WTC11 (cell line): ENCODE measurements at regions not wholly inside any gene's neighbourhood (a gene's known extent, or its start where the extent isn't known, plus 50 kb on each side); places are given as distances from the start of the nearest gene placed in this dataset.

Source experiments
- ARID4B ChIP-seq: sonication (generic); formaldehyde crosslinking; IDR thresholded peaks from 2 replicates; pipeline ENCODE4 v1.8.0; 2023; ENCODE audit warnings: missing genetic modification reagents, mild to moderate bottlenecking, borderline replicate concordance
- ATF2 ChIP-seq: sonication (generic); formaldehyde crosslinking; IDR thresholded peaks from 2 replicates; pipeline ENCODE4 v1.8.1; 2022; ENCODE audit warnings: low read depth, missing genetic modification reagents, borderline replicate concordance
- CTCF ChIP-seq: fragments of 200-600 bp; IDR thresholded peaks from 2 replicates; pipeline ENCODE4 v1.8.0; 2022; ENCODE audit warnings: antibody characterized with exemption
- GTF2I ChIP-seq: fragments of 250-450 bp; sonication (Bioruptor Pico); conservative IDR thresholded peaks from 2 replicates; pipeline ENCODE4 v1.4.0; 2021; ENCODE audit warnings: mild to moderate bottlenecking
- JUN ChIP-seq: sonication (generic); formaldehyde crosslinking; IDR thresholded peaks from 2 replicates; pipeline ENCODE4 v1.8.0; 2023; ENCODE audit warnings: mild to moderate bottlenecking, missing genetic modification reagents
- MAX ChIP-seq: sonication (generic); formaldehyde crosslinking; IDR thresholded peaks from 2 replicates; pipeline ENCODE4 v1.8.0; 2022; ENCODE audit warnings: mild to moderate bottlenecking, missing genetic modification reagents
- NFYB ChIP-seq: sonication (generic); formaldehyde crosslinking; conservative IDR thresholded peaks from 2 replicates; pipeline ENCODE4 v1.8.0; 2022; ENCODE audit warnings: low read depth, missing genetic modification reagents
- NR2C2 ChIP-seq: sonication (generic); formaldehyde crosslinking; IDR thresholded peaks from 2 replicates; pipeline ENCODE4 v1.8.0; 2022; ENCODE audit warnings: mild to moderate bottlenecking, missing genetic modification reagents
- SOX15 ChIP-seq: fragments of 250-450 bp; sonication (Bioruptor Pico); IDR thresholded peaks from 2 replicates; pipeline ENCODE4 v1.9.0; 2021; ENCODE audit warnings: mild to moderate bottlenecking
- TEAD1 ChIP-seq: sonication (generic); formaldehyde crosslinking; IDR thresholded peaks from 2 replicates; pipeline ENCODE4 v1.8.0; 2022; ENCODE audit warnings: mild to moderate bottlenecking, missing genetic modification reagents
- TEAD4 ChIP-seq: sonication (generic); formaldehyde crosslinking; IDR thresholded peaks from 2 replicates; pipeline ENCODE4 v1.8.0; 2022; ENCODE audit warnings: mild to moderate bottlenecking, missing genetic modification reagents
- ZNF416 ChIP-seq: fragments of 250-450 bp; sonication (Bioruptor Pico); IDR thresholded peaks from 2 replicates; pipeline ENCODE4 v1.9.0; 2021; ENCODE audit warnings: mild to moderate bottlenecking, inconsistent platforms

- TF ChIP-seq CTCF (no peak), GTF2I (CRISPR knock-in tag) (no peak), ZNF416 (no peak), MAX (no peak), SOX15 (no peak), ARID4B (CRISPR knock-in tag) (no peak), TEAD1 (CRISPR knock-in tag) (no peak), TEAD4 (CRISPR knock-in tag) (no peak), NFYB (CRISPR knock-in tag) (no peak), ATF2 (no peak), JUN (CRISPR knock-in tag) (no peak), NR2C2 (no peak)
Observed at GRCh38 chr7:12982178-12982577, 294.7 kb downstream of the ARL4A start.
